HG02840 (cell line): ENCODE measurements at regions not wholly inside any gene's neighbourhood (a gene's known extent, or its start where the extent isn't known, plus 50 kb on each side); places are given as distances from the start of the nearest gene placed in this dataset.
"Not testable (repeated sequence)": the region's sequence is repeated elsewhere in the genome, so short reads cannot be mapped to it uniquely, and the experiment has no call there.

Experiments used
- ATAC-seq: cut with Tn5 transposase; IDR thresholded peaks from one replicate; pipeline ENCODE4 v1.9.1; 2021; ENCODE audit warnings: mild to moderate bottlenecking, moderate library complexity, moderate number of reproducible peaks; ENCODE audit not compliant: unreplicated experiment, low FRiP score

DNA sequence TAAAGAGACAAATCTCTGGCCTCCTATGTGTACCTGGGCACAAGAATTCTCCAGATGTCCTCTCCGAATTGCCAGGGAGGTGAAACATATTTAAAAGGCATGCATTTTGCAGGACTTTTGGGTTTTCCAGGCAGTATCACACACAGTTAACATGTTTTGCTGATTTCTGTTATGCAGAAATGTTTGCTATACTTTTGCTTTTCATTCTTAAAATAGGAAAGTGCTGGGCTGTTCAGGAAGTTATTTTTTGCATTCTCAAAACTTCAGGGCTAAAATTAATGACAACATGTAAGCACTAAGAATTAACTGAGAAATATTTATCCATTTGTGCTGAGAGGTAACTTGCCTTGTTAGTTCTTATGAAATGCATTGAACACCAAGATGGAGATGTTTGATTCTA is 390.7 kb upstream of the CTSO start:
- ATAC-seq: no peak

DNA sequence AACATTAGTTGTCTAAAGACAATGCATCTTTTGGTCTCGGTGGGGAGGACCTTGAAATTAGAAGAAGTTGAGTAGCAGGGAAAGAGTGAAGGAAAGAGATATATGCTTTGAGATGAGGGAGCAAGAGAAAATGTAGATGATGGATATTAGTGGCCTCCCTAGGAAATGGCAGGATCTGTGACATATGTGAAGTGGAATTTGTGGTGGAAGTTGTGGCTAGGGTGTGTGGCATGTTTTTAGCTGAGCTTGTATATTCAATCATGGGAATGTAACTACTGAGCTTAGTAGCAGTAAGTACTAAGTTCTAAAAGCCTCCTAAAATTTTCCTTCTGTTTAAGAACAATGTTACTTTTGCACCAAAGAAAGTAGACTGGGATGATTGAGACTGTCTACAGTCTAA is 382.8 kb upstream of the CTSO start:
- no peak for ATAC-seq

DNA sequence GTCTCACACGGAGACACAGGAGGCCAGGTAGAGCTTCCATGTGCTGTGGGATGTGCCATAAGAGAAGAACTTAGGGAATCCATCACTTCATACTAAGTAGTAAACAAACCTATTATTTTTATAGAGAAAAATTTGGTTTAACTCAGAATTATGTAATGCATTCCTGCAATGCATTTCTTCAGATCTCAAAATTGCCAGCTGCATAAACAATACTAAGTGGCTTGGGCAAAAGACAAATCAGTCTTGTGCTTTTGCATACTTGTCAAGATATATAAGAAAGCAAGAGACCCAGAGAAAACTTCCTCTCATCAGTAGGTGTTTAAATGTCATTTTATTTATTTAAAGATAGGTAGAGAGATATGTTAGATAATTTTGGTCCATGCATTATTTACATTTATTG is 382.1 kb upstream of the CTSO start:
- ATAC-seq: no peak

DNA sequence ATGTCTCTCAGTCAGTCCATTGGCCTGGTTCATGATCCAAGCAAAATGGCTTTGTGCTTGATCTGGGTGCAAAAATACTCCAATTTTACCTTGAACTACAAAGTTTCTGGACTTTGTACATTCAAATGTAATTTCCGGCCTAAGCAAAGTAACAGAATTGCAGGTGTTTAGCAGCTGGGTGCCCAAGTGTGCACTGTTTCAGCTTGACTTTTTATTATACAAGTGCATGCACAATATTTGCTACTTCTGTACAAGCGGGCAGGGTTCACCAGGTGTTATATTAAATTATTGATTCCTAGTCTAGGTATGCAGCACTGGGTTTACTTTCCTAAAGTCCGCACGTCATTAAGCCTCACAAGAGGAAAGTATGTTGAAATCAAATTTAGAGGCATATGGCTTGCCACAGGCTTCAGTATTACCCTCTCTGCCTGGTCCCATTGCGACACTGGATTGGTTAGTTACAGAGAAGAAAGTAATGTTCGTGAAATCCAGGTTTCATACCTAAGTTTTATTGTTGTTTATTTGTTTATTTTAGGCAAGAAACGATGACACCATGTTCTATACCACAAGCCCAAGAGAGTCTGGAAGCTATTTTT is 376.9 kb upstream of the CTSO start:
- no peak for ATAC-seq

DNA sequence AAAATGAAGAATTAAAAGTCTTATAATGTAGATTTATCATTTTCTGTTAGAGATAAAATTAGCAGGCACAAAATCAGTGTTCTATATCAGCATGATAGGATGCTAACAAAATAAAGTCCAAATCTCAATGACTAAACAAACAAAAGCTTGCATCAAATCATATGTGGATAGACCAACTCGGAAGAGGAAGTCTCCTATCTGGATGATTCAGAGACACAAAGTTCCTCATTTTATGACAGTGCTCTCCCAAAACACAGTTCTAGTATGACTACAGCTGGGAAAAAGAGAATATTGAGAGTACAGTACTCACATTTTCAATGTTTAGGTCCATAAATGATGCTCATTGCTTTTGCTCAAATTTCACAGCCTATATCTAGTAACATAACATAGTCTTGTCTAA is 376.1 kb upstream of the CTSO start:
- ATAC-seq: no peak

DNA sequence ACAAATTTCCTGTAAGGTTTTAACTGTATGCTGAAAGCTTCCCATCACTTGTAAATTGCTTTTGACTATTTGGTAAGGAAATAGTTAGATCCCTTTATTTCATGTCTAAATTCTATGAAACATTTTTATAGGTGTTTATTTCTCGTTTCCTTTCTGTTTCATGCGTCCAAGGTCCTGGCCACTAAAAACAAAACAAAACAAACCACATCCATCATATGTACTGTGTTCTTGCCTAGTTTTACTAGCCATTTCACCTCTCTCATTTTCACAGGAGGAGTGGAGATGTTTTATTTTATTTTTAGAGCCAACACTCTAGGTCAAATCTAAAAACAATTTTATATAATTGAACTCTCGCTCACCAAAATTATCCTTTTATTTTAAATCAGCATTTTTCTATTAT is 375.2 kb upstream of the CTSO start:
- ATAC-seq: no peak

DNA sequence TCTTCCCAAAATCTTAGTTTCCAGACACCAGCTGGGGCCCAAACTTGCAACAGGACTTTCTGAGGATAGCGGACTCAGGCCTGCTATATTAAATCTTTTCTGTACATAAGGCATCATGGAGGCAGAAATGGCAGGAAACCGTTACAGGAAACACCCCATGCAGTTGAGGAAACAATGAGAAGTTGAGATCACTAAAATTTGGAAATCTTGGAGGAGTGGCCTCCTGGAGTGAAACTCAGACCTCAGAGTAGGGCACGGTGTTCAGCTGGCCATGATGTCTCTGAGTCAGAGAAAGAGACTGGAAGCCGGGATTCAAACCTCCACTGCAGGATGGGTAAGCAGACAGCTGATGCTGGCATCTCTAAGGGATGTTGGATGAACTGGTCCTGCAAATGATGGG is 372.6 kb upstream of the CTSO start:
- ATAC-seq: no peak

DNA sequence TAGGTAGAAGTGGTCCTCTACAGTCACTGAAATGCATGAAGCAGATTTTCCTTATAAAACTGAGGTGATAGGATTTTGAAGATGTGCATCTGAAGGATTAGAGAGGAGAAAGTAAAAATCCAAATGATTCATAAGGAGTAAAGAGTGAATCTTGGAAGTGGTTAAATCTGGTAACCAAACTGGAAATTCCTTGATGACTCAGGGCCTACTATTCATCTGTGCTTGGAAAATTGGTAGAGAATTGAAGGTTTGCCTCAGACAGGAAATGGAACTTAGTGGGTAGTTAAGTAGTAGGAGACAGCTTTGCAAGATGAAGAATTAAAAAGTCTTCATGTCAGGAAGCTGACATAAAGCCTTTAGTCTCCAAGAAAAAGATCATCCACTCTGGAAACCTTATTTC is 368.9 kb upstream of the CTSO start:
- ATAC-seq: no peak

DNA sequence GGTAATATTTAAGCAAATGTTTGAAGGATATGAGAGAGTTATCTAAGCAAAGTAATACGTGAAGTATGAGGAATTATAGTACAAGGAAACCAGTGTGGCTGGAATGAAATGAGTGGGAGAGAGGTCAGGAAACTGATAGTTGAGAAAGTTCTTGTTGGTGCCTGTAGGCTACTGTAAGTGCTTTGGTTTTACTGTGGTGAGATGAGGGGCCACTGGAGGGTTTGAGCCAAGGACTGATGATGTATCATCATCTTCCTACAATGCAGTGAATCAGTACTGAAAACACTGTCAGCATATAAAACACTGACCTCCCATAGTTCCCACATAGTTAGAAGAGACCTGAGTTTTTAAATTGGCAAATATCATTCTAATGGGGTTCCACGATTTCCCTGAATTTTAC is 367.5 kb upstream of the CTSO start:
- ATAC-seq: no peak

DNA sequence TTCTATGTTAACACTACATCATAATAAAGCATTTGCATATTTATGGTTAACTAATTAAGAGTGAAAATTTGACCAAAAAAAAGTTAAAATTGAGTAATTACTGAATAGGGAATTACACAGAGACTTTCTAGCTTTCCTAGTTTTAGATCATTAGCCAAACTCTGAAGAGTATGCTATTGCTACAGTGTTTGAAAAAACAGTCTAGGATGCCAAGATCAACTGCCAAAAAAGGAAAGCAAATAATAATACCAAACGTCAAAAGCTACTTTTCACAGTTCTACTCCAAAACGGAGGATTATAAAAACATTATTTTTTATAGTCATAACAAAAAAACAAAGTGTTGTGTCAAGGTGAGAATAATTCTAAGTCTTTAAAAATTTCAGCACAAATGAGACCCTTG is 359.8 kb upstream of the CTSO start:
- ATAC-seq: no peak

DNA sequence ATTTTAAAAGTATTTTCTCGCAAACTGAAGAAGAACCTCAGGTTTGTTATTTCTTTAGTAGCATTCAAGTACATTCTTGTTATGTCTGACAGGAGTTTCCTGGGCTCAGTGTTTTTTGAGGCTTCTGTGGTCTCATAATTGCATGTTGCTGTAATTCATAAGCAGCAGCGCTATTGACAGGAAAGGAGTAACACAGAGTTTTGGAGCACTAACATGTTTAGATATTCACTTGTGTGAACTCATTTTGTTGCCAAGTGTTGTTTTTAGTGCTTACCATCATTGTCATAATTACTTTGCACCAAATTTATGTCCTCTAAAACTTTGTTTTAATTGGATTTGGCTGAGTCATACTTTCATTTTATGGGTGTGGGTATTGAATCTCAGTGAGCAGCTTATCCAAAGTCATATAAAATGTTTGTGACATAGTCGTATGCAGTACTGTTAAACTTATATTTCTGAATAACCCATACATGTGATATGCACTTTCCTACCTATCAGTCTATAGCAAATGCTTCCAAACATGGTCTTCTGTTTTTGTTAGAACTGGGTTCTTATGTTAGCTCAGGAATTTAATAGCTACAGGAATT is 358.7 kb upstream of the CTSO start:
- no peak for ATAC-seq

DNA sequence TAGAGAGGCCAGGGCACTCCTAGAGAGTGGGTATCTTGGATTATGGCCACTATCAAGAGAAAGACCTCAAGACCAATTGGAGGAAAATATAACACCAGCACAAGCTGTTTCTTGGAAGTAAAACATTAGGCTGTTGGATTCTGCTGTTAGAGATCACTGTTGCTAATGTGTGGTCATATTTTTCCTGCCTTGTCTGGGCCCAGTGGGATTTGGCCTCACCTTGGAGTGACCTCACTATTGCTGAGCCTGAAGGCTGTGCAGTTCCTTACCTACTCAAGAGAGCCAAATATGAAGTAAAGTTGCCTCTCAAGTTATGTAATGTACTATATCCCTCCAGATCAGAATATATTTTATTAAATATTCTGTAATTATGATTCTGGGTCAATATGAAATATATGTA is 355.4 kb upstream of the CTSO start:
- ATAC-seq: no peak

DNA sequence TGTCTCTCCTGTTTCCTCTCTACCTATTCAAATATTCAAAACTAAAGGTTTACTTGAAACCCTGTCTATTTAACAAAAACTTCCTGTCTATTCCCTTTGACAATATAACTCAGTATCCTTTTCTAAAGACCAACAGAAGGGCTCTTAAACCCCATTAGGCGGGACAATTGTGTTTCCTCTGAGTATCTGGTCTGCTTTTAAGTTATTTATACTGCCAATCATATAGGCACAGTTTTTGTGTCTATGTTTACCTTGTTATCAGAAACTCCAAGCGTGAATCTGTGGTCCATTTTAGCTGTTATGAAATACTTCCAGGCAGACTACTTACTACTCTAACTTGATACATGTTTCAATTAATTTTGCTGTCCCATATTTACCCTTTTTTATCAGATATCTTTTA is 350.0 kb upstream of the CTSO start:
- no peak for ATAC-seq

DNA sequence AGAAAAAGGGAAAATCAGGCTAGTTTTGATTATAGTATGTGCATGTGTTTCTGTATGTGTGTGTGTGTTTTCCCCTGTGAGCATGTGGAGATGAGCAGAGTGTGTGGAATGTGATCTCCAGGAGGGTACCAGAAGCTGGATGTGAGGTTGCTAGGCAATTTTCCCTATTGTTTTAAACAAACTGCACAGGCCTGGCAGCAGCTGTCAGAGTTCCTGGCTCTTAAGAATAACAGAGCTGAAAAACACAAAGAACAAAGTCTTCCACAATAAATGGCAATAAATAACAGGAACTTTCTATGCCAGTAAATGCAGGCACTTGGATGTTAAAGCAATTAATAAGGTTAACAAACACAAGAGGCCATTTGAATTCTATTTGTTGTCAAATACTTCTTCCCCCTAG is 344.6 kb upstream of the CTSO start:
- no peak for ATAC-seq

DNA sequence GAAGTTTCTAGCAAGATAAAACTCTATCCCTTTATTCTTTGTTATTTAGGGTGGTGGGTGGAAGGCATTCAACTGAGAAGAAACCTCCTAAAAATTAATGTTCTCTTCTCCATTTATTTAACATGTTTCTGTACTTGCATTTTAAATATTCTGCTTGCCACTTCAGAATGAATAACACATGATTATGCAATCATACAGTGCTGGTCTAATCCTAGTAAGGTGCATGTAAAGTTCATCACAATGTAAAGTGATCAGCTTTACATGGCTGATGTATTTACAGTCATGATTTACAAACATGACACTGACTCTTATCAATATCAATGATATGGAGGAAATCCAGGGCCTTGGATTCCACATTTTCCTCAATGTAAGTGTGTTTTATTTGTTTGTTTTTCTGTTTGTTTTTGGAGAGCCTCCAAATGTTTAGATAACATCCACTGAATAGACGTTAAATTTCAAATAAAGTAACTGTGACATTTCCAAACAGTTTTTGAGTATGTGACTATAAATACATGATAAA is 342.1 kb upstream of the CTSO start:
- no peak for ATAC-seq

DNA sequence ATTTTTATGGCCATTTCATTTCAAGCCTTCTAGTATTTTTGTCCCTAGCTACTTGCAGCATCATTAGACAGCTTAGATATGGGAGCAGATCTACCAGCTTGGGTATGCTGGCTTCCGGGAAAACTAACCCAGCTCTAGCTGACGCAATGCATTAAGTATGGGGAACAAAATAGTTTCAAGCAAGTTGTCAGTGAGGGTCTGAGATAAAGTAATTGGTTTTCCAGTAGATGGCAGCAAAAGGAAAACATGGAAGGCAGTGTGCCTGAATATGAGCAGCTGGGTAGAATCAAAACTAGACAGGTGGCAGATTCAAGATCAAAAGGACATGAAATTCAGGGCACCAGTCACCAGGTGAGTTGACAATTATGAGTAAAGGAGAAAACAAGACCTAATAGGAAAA is 340.9 kb upstream of the CTSO start:
- no peak for ATAC-seq

DNA sequence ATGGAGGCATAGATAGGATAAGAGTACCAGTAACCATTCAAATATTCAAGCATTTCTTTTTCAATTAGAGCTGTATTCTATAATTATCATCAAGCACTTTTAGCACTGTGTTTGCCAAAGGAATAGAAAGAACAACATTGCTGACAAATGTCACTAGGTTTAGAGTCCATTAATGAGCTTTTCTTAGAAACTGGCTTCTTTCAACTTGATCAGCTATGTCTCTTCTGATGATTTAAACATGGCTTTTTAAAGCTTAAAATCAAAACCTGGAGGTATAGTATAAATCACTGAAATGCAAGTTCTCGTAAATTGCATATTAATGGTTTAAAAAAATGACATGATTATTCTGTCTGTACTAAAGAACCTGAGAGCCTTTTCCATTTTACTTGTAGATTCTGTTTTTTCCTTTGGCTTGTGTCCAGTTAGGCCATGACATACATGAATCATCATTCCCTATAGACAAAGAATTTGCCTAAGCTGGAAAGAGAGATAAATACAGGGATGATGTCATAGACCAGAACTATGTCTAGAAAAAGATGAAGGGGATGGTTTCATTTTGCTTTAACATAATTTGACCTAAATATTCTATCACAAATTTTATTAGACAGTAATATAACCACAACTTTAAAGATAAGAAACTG is 340.1 kb upstream of the CTSO start:
- ATAC-seq: no peak

DNA sequence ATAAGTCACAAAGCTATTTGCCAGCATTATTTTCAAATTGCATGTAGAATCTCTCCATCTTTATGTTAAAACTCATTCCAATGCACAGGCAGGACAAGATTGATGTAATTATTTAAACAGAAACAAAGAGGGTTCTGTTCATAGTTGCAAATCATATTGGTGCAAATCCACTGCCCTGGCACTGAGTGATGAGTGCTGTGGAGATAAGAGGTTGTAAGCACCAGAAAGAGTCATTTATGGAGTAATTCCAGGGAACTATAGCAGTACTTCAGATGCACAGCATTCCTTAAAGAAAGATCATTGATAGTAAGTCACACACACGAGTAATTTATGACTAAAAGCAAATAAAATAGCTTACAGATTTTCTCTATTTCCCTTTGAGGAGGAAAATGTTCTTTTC is 337.7 kb upstream of the CTSO start:
- ATAC-seq: no peak

DNA sequence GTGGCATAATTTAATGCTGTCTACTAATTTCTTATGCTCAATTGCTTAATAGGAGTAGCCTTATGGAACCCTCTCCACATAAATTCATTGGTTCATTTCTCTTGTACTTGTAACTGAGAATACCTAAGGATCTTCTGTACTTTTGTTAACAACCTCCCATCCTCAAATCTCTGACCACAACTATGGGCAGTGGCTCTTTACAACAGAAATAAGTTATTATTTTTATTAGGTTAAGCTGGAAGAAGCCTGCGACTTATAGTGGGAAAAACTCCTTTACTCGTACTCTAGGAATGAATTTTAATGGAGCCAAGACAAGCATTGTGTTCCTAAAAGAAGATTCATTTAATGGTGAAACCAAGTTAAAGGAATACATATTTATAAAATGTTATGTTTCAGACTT is 337.1 kb upstream of the CTSO start:
- no peak for ATAC-seq

DNA sequence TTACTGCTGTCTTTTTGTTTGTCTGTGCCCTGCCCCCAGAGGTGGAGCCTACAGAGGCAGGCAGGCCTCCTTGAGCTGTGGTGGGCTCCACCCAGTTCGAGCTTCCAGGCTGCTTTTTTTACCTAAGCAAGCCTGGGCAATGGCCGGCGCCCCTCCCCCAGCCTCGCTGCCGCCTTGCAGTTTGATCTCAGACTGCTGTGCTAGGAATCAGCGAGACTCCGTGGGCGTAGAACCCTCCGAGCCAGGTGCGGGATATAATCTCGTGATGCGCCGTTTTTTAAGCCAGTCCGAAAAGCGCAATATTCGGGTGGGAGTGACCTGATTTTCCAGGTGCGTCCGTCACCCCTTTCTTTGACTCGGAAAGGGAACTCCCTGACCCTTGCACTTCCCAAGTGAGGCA is 336.4 kb upstream of the CTSO start:
- ATAC-seq: not testable (repeated sequence)

DNA sequence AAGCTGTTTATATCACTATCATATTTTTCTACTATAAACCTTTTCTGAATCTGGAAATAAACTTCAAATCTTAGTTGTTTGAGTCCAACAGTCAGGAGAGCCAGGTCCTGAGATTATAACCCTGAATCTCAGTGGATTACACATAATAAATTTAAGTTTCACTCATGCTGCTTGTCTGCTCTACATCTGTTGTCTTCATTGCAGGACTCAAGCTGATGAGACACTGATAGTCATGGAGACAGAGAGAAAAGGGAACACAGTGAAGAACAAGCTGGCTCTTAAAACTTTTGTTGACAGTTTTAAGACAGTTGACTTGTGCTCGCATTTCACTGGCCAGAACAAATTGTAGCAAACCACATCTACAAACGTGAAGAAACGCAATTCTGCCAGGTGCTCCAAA is 327.0 kb upstream of the CTSO start:
- ATAC-seq: no peak

DNA sequence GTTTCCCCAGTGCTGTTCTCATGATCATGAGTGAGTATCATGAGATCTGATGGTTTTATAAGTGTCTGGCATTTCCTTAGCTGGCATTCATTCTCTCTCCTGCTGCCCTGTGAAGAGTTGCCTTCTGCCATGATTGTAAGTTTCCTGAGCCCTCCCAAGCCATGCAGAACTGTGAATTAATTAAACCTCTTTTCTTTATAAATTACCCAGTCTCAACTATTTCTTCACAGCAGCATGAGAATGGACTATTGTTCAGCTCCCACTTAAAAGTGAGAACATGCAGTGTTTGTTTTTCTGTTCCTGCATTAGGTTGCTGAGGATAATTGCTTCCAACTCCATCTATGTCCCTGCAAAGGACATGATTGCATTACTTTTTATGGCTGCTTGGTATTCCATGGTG is 311.7 kb upstream of the CTSO start:
- no peak for ATAC-seq
